Thyroid gland (tissue), 4 donors: ENCODE measurements at regions not wholly inside any gene's neighbourhood (a gene's known extent, or its start where the extent isn't known, plus 50 kb on each side); places are given as distances from the start of the nearest gene placed in this dataset.

Experiments
- CTCF ChIP-seq, 6 experiments: fragments of 200-600 bp in 3 of 6; fragments of 450-650 bp in 3 of 6; sonication (generic) in 3 of 6; IDR thresholded peaks; one replicate each; pipeline ENCODE4 v1.5.1; 2016 to 2019; ENCODE audit warnings: antibody characterized with exemption in 6 of 6, mild to moderate bottlenecking in 2 of 6, inconsistent platforms in 1 of 6, moderate library complexity in 1 of 6
- POLR2A ChIP-seq, 2 donors: fragments of 450-650 bp; IDR thresholded peaks; one replicate each; pipeline ENCODE4 v1.6.1; 2017; ENCODE audit warnings: antibody characterized with exemption in 2 of 2, mild to moderate bottlenecking in 2 of 2, moderate library complexity in 1 of 2

- TF ChIP-seq CTCF (IDR thresholded peaks at IDR 0.05) (no peak), POLR2A (IDR thresholded peaks at IDR 0.05) (no peak)
Measured at GRCh38 chr21:17671733-17672132, 59.0 kb upstream of the BTG3 start.
